ENCODE measurements at regions not wholly inside any gene's neighbourhood (a gene's known extent, or its start where the extent isn't known, plus 50 kb on each side); places are given as distances from the start of the nearest gene placed in this dataset.

DNA sequence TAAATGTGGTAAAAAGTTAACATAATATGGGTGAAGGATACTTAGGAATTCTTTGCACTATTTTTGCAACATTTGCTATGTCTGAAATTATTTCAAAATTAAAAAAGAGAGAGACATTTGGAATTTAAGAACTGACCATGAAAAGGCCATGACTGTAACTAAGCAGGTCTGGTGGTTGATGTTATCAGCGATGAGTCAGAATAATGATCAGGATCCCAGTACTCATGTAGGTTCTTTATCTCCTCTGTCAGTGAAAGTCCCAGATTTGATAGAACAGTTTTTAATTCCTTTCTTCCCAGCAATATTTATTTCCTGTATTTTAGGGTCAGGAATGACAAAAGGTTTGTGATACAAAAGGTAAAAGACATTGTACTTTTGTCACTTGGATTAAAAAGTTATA, 242.4 kb upstream of the ZNF521 start:
- Histone ChIP-seq H3K4me3 (no peak overlapping the region), H3K27ac (ENCODE audit: low read depth) (no peak overlapping the region), H3K79me2 (replicated peaks; ENCODE audit: insufficient read depth) (no peaks in the 10 kb centered on the region), H3K4me2 (no peak overlapping the region), H3F3A (replicated peaks; ENCODE audit: low read depth) (no peaks in the 10 kb centered on the region), H3K27me3 (ENCODE audit: insufficient read depth) (no peaks in the 10 kb centered on the region), H2AFZ (no peak overlapping the region), H3K4me1 (ENCODE audit: insufficient read depth) (no peaks in the 10 kb centered on the region; the same call in 1 of the 2 replicates), H4K20me1 (replicated peaks; ENCODE audit: insufficient read depth) (no peaks in the 10 kb centered on the region), H3K9me2 (ENCODE audit: insufficient read depth) (peaks cover 6% of the 10 kb centered on the region), H3K36me3 (ENCODE audit: insufficient read depth) (no peaks in the 10 kb centered on the region)
- DNase-seq (ENCODE audit: low spot score) (no peak), ATAC-seq (no peak)
- H3K27me3 Mint-ChIP-seq (ENCODE audit: insufficient read depth, low read depth, poor library complexity): no peaks in the 10 kb centered on the region
- no peak overlapping the region for H3K27ac Mint-ChIP-seq
- no peak overlapping the region for H3K4me3 Mint-ChIP-seq
- peaks cover 10% of the 10 kb centered on the region for H3K4me1 Mint-ChIP-seq
- no peaks in the 10 kb centered on the region; the same call in 2 of the 3 replicates for H3K9me3 Mint-ChIP-seq
- TF ChIP-seq POLR2AphosphoS5 (IDR thresholded peaks at IDR 0.05; ENCODE audit: low read depth) (no peak), ZNF331 (CRISPR knock-in tag; IDR thresholded peaks at IDR 0.05; ENCODE audit: low read depth) (no peak), EZH2 (IDR thresholded peaks at IDR 0.05; ENCODE audit: low read depth, unreplicated experiment) (no peak), EZH2phosphoT487 (IDR thresholded peaks at IDR 0.05; ENCODE audit: unreplicated experiment) (no peak), CTCF (conservative IDR thresholded peaks at IDR 0.05; ENCODE audit: low read depth in 2 of 2) (no peak)
- no peaks in the 10 kb centered on the region for H3K36me3 Mint-ChIP-seq (ENCODE audit: low read depth)

DNA sequence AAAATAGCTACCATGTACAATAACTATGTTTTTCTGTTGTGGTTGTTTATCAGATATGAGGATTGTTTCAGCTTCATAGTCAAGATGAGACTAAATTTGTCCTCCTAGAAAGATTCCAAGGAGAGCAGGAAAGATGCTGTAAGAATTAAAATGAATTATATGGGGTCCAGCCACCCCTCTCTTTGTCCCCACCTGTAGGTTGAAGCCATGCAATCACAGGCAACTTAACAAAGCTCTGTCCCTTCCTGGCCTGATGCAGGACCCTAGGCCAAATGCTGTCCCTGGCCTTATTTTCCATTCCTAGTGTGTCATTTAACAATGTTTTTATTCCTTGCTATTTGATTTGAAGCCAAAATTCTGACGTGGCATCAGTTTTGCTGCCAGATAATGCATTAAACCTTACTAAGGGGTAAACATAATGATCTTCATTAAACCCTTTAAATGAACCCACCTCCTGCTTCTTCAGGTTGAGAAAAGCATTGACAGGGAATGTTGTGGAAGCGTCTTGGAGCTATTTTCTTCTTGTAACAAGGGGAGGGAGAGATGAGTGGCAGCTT, 240.9 kb upstream of the ZNF521 start:
- no peaks in the 10 kb centered on the region for H3K79me2 ChIP-seq (replicated peaks; ENCODE audit: insufficient read depth)
- DNase-seq (ENCODE audit: low spot score) (peak; percentile 22), ATAC-seq (no peak)
- H3K27me3 ChIP-seq (ENCODE audit: insufficient read depth): no peaks in the 10 kb centered on the region
- no peaks in the 10 kb centered on the region; the same call in 1 of the 2 replicates for H3K4me1 ChIP-seq (ENCODE audit: insufficient read depth)
- H3K36me3 ChIP-seq (ENCODE audit: insufficient read depth): no peaks in the 10 kb centered on the region; the same call in 1 of the 2 replicates
- no peaks in the 10 kb centered on the region for H4K20me1 ChIP-seq (replicated peaks; ENCODE audit: insufficient read depth)
- Mint-ChIP-seq H3K27me3 (ENCODE audit: insufficient read depth, low read depth, poor library complexity) (no peaks in the 10 kb centered on the region), H3K4me3 (no peak overlapping the region), H3K36me3 (ENCODE audit: low read depth) (peaks cover 10% of the 10 kb centered on the region; the same call in 2 of the 3 replicates), H3K27ac (no peak overlapping the region), H3K4me1 (peaks cover 10% of the 10 kb centered on the region), H3K9me3 (peaks cover 14% of the 10 kb centered on the region)
- H3F3A ChIP-seq (replicated peaks; ENCODE audit: low read depth): no peaks in the 10 kb centered on the region
- H2AFZ ChIP-seq: no peak overlapping the region
- H3K9me2 ChIP-seq (ENCODE audit: insufficient read depth): peaks cover 6% of the 10 kb centered on the region
- TF ChIP-seq, protein P1, sequence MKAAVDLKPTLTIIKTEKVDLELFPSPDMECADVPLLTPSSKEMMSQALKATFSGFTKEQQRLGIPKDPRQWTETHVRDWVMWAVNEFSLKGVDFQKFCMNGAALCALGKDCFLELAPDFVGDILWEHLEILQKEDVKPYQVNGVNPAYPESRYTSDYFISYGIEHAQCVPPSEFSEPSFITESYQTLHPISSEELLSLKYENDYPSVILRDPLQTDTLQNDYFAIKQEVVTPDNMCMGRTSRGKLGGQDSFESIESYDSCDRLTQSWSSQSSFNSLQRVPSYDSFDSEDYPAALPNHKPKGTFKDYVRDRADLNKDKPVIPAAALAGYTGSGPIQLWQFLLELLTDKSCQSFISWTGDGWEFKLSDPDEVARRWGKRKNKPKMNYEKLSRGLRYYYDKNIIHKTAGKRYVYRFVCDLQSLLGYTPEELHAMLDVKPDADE (IDR thresholded peaks at IDR 0.05): no peak
- peak; percentile 33 to 53 for TF ChIP-seq CTCF (conservative IDR thresholded peaks at IDR 0.05; ENCODE audit: low read depth in 2 of 2)
- no peak overlapping the region for H3K27ac ChIP-seq (ENCODE audit: low read depth)
- no peak overlapping the region for H3K4me3 ChIP-seq
- no peak overlapping the region for H3K4me2 ChIP-seq

Measured in GM23338 (cell line).